Mesodermal cell (in vitro differentiated cells): ENCODE measurements at regions not wholly inside any gene's neighbourhood (a gene's known extent, or its start where the extent isn't known, plus 50 kb on each side); places are given as distances from the start of the nearest gene placed in this dataset.

ENCODE experiments used
- H3K27ac ChIP-seq: 2 replicates; pipeline ENCODE4 v1.7.0; 2013; ENCODE audit warnings: mild to moderate bottlenecking, low read depth, low read length, moderate library complexity; ENCODE audit not compliant: severe bottlenecking
- H3K36me3 ChIP-seq: 2 replicates; pipeline ENCODE4 v1.7.1; 2013; ENCODE audit warnings: mild to moderate bottlenecking, low read length, moderate library complexity; ENCODE audit not compliant: control insufficient read depth, insufficient read depth
- H3K4me1 ChIP-seq: one replicate; pipeline ENCODE4 v1.7.1; 2013; ENCODE audit warnings: mild to moderate bottlenecking, low read length; ENCODE audit not compliant: insufficient read depth, control insufficient read depth, poor library complexity, severe bottlenecking
- H3K4me3 ChIP-seq: 2 replicates; pipeline ENCODE4 v1.7.0; 2013; ENCODE audit warnings: low read length, control low read depth, mild to moderate bottlenecking; ENCODE audit not compliant: insufficient read depth, poor library complexity, severe bottlenecking; ENCODE audit errors: extremely low read depth
- H3K9me3 ChIP-seq: 2 replicates; pipeline ENCODE4 v1.7.1; 2013; ENCODE audit warnings: mild to moderate bottlenecking, low read length, moderate library complexity; ENCODE audit not compliant: control insufficient read depth
- WGBS, 2 experiments: methylation state at CpG; one replicate each; pipeline ENCODE4 v1.1.5; 2013; ENCODE audit warnings: missing lambda C conversion rate in 2 of 2; ENCODE audit not compliant: insufficient coverage in 2 of 2; 5-methylcytosine and 5-hydroxymethylcytosine counted together

GRCh38 chr12:93134175-93134890 lies 205.2 kb upstream of the EEA1 start:
- Histone ChIP-seq H3K4me3 (no peak overlapping the region), H3K27ac (no peak overlapping the region), H3K9me3 (no peaks in the 10 kb centered on the region), H3K4me1 (peaks cover 17% of the 10 kb centered on the region), H3K36me3 (no peaks in the 10 kb centered on the region)
- WGBS, 2 experiments: 100% methylated on average over 1 to 3 of the region's 6 CpGs

GRCh38 chr12:93134893-93135285 lies 205.8 kb upstream of the EEA1 start:
- H3K4me1 ChIP-seq: peaks cover 17% of the 10 kb centered on the region
- 89 to 100% methylated on average over 3 of the region's 3 CpGs for WGBS, 2 experiments
- H3K4me3 ChIP-seq: no peak overlapping the region
- no peak overlapping the region for H3K27ac ChIP-seq
- H3K9me3 ChIP-seq: no peaks in the 10 kb centered on the region
- H3K36me3 ChIP-seq: no peaks in the 10 kb centered on the region

GRCh38 chr12:93135286-93136239 lies 206.5 kb upstream of the EEA1 start:
- WGBS, 2 experiments: 73 to 96% methylated on average over 2 to 4 of the region's 6 CpGs
- H3K4me1 ChIP-seq: peaks cover 17% of the 10 kb centered on the region
- no peak overlapping the region for H3K4me3 ChIP-seq
- H3K9me3 ChIP-seq: no peaks in the 10 kb centered on the region
- no peaks in the 10 kb centered on the region for H3K36me3 ChIP-seq
- no peak overlapping the region for H3K27ac ChIP-seq

- no peaks in the 10 kb centered on the region for H3K9me3 ChIP-seq
- H3K36me3 ChIP-seq: no peaks in the 10 kb centered on the region
- H3K4me3 ChIP-seq: no peak overlapping the region
- H3K27ac ChIP-seq: no peak overlapping the region
- WGBS, 2 experiments: 95 to 100% methylated on average over 4 to 6 of the region's 6 CpGs
- H3K4me1 ChIP-seq: peaks cover 17% of the 10 kb centered on the region
Observed at GRCh38 chr12:93136253-93137055, 207.4 kb upstream of the EEA1 start.

- H3K27ac ChIP-seq: no peak overlapping the region
Observed at GRCh38 chr12:93137656-93138612, 208.8 kb upstream of the EEA1 start.

GRCh38 chr12:93139028-93139665 lies 210.1 kb upstream of the EEA1 start:
- no peak overlapping the region for H3K4me3 ChIP-seq
- no peaks in the 10 kb centered on the region for H3K9me3 ChIP-seq
- WGBS, 2 experiments: 89 to 100% methylated on average over 1 of the region's 1 CpG
- no peaks in the 10 kb centered on the region for H3K36me3 ChIP-seq
- peaks cover 17% of the 10 kb centered on the region for H3K4me1 ChIP-seq
- H3K27ac ChIP-seq: no peak overlapping the region

More at GRCh38 chr12:93137656-93138612, 208.8 kb upstream of the EEA1 start:
- H3K36me3 ChIP-seq: no peaks in the 10 kb centered on the region
- WGBS, 2 experiments: 77 to 81% methylated on average over 4 to 5 of the region's 6 CpGs
- H3K9me3 ChIP-seq: no peaks in the 10 kb centered on the region
- no peak overlapping the region for H3K4me3 ChIP-seq
- peaks cover 17% of the 10 kb centered on the region for H3K4me1 ChIP-seq

- WGBS, 2 experiments: no CpG with 5 or more reads among the region's 1 CpG
Observed at GRCh38 chr12:93140325-93140724, 211.2 kb upstream of the EEA1 start.

GRCh38 chr12:93140801-93141200 lies 211.7 kb upstream of the EEA1 start:
- no peak overlapping the region for H3K27ac ChIP-seq
- H3K9me3 ChIP-seq: no peaks in the 10 kb centered on the region
- H3K4me3 ChIP-seq: no peak overlapping the region
- H3K36me3 ChIP-seq: no peaks in the 10 kb centered on the region
- H3K4me1 ChIP-seq: peaks cover 8% of the 10 kb centered on the region
- 93 to 97% methylated on average over 5 of the region's 6 CpGs for WGBS, 2 experiments

More at GRCh38 chr12:93140325-93140724, 211.2 kb upstream of the EEA1 start:
- Histone ChIP-seq H3K4me1 (peaks cover 8% of the 10 kb centered on the region), H3K36me3 (no peaks in the 10 kb centered on the region), H3K9me3 (no peaks in the 10 kb centered on the region), H3K27ac (no peak overlapping the region), H3K4me3 (no peak overlapping the region)

- Histone ChIP-seq H3K9me3 (no peaks in the 10 kb centered on the region), H3K4me3 (no peak overlapping the region), H3K4me1 (peaks cover 5% of the 10 kb centered on the region), H3K27ac (no peak overlapping the region), H3K36me3 (no peaks in the 10 kb centered on the region)
- WGBS, 2 experiments: no CpG with 5 or more reads among the region's 3 CpGs
Observed at GRCh38 chr12:93142881-93143280, 213.8 kb upstream of the EEA1 start.
